ENCODE measurements at regions not wholly inside any gene's neighbourhood (a gene's known extent, or its start where the extent isn't known, plus 50 kb on each side); places are given as distances from the start of the nearest gene placed in this dataset.

- no TSS peak for BruUV-seq (replicated peaks)
- Histone ChIP-seq H3K4me3 (no peak overlapping the region), H3K9me3 (replicated peaks; ENCODE audit: control insufficient read depth, insufficient read depth, low read depth, low read length) (no peaks in the 10 kb centered on the region; the same call in 1 of the 2 replicates), H3K27ac (ENCODE audit: extremely low read depth, low read depth, low read length) (no peak overlapping the region), H3K9ac (ENCODE audit: insufficient read depth in 1 of 2, low read depth in 2 of 2, low read length in 2 of 2) (no peak overlapping the region), H3K4me2 (ENCODE audit: insufficient read depth, low read length) (no peak overlapping the region), H3K36me3 (ENCODE audit: control insufficient read depth, insufficient read depth, low read length) (no peaks in the 10 kb centered on the region), H3K9me1 (ENCODE audit: control insufficient read depth, insufficient read depth, low read length) (no peaks in the 10 kb centered on the region), H3K4me1 (replicated peaks in 1 of 2; ENCODE audit: control insufficient read depth in 2 of 2, insufficient read depth in 2 of 2, low read length in 2 of 2) (no peaks in the 10 kb centered on the region), H3K27me3 (ENCODE audit: control insufficient read depth in 2 of 2, insufficient read depth in 2 of 2, low read length in 2 of 2) (no peaks in the 10 kb centered on the region), H3K79me2 (ENCODE audit: control insufficient read depth, insufficient read depth, low read length) (no peaks in the 10 kb centered on the region), H4K20me1 (replicated peaks; ENCODE audit: control insufficient read depth, insufficient read depth, low read length) (no peaks in the 10 kb centered on the region), H2AFZ (ENCODE audit: low read depth, low read length) (no peak overlapping the region)
- DNase-seq (ENCODE audit: extremely low read depth in 1 of 4, low spot score in 3 of 4) = no peak
- no peak for ATAC-seq
- no peak for FAIRE-seq
- no peak for TF ChIP-seq STAT5B (CRISPR knock-in tag; IDR thresholded peaks at IDR 0.05)
- intact Hi-C loops (cut with micrococcal nuclease) (no loop called here), in situ Hi-C loops (cut with MboI) (no loop called here)
- ChIA-PET CTCF (ENCODE audit: low intra/inter-chr PET ratio) (no interaction called here), POLR2A (no interaction called here)
These were observed 326.0 kb upstream of the ONECUT1 start for GRCh38 chr15:53116169-53116568.

DNA sequence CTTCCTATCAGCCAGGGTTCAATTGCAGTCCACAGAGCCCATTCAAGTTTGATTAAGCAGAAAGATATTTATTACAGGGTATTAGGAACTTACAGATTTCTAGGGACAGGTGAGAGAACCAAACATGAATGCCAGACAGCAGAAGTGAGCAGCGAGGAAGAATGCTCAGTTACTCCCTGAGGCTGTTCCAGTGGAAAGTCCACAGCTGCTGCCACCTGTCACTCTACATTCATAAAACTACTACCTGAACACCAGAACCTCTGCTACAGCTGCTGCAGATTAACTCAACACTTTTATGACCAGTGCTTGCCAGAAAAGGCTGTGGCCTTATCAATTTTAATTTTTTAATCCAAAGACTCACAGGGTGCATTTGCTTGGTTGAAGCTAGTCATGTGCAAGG is 325.4 kb upstream of the ONECUT1 start:
- H3K9me3 ChIP-seq (replicated peaks; ENCODE audit: control insufficient read depth, insufficient read depth, low read depth, low read length) = no peaks in the 10 kb centered on the region; the same call in 1 of the 2 replicates
- no peak overlapping the region for H3K9ac ChIP-seq (ENCODE audit: insufficient read depth in 1 of 2, low read depth in 2 of 2, low read length in 2 of 2)
- H2AFZ ChIP-seq (ENCODE audit: low read depth, low read length) = no peak overlapping the region
- no peaks in the 10 kb centered on the region for H3K79me2 ChIP-seq (ENCODE audit: control insufficient read depth, insufficient read depth, low read length)
- no peak for ATAC-seq
- no peaks in the 10 kb centered on the region for H3K36me3 ChIP-seq (ENCODE audit: control insufficient read depth, insufficient read depth, low read length)
- in situ Hi-C loops (cut with MboI) (no loop called here), intact Hi-C loops (cut with micrococcal nuclease) (no loop called here)
- no peak for FAIRE-seq
- H3K9me1 ChIP-seq (ENCODE audit: control insufficient read depth, insufficient read depth, low read length) = no peaks in the 10 kb centered on the region
- WGBS (ENCODE audit: insufficient coverage, low coverage, missing lambda C conversion rate) = 0% methylated on average over 1 of the region's 1 CpG
- no peaks in the 10 kb centered on the region for H4K20me1 ChIP-seq (replicated peaks; ENCODE audit: control insufficient read depth, insufficient read depth, low read length)
- DNase-seq (ENCODE audit: extremely low read depth in 1 of 4, low spot score in 3 of 4) = no peak
- H3K4me1 ChIP-seq (replicated peaks in 1 of 2; ENCODE audit: control insufficient read depth in 2 of 2, insufficient read depth in 2 of 2, low read length in 2 of 2) = no peaks in the 10 kb centered on the region
- no peaks in the 10 kb centered on the region for H3K27me3 ChIP-seq (ENCODE audit: control insufficient read depth in 2 of 2, insufficient read depth in 2 of 2, low read length in 2 of 2)
- BruUV-seq (replicated peaks) = no TSS peak
- no peak overlapping the region for H3K4me3 ChIP-seq
- H3K27ac ChIP-seq (ENCODE audit: extremely low read depth, low read depth, low read length) = no peak overlapping the region
- ChIA-PET CTCF (ENCODE audit: low intra/inter-chr PET ratio) (no interaction called here), POLR2A (no interaction called here)
- H3K4me2 ChIP-seq (ENCODE audit: insufficient read depth, low read length) = no peak overlapping the region
- TF ChIP-seq SREBF1 (IDR thresholded peaks at IDR 0.05; ENCODE audit: borderline replicate concordance, low read depth, low read length) (no peak), ZNF780A (CRISPR knock-in tag; IDR thresholded peaks at IDR 0.05) (no peak), ZNF347 (CRISPR knock-in tag; IDR thresholded peaks at IDR 0.05; ENCODE audit: low read depth) (no peak), ZNF175 (CRISPR knock-in tag; IDR thresholded peaks at IDR 0.05; ENCODE audit: low read depth) (no peak), CBX2 (IDR thresholded peaks at IDR 0.05; ENCODE audit: insufficient read depth, low read length, poor library complexity, severe bottlenecking) (no peak), E2F1 (CRISPR knock-in tag; IDR thresholded peaks at IDR 0.05) (no peak), RBM14 (IDR thresholded peaks at IDR 0.05; ENCODE audit: borderline replicate concordance, insufficient read depth, low read depth, low read length) (no peak), CREB1 (IDR thresholded peaks at IDR 0.05) (no peak), CREB1 (CRISPR knock-in tag; IDR thresholded peaks at IDR 0.05) (no peak), ZNF232 (CRISPR knock-in tag; IDR thresholded peaks at IDR 0.05) (no peak), ERF (CRISPR knock-in tag; IDR thresholded peaks at IDR 0.05) (no peak), STAG1 (CRISPR knock-in tag; IDR thresholded peaks at IDR 0.05; ENCODE audit: borderline replicate concordance) (no peak), RBM17 (IDR thresholded peaks at IDR 0.05; ENCODE audit: borderline replicate concordance, low read depth, low read length) (no peak), ZFP36 (IDR thresholded peaks at IDR 0.05; ENCODE audit: low read depth, low read length, partially characterized antibody) (no peak)
- TF ChIP-seq, protein P1, sequence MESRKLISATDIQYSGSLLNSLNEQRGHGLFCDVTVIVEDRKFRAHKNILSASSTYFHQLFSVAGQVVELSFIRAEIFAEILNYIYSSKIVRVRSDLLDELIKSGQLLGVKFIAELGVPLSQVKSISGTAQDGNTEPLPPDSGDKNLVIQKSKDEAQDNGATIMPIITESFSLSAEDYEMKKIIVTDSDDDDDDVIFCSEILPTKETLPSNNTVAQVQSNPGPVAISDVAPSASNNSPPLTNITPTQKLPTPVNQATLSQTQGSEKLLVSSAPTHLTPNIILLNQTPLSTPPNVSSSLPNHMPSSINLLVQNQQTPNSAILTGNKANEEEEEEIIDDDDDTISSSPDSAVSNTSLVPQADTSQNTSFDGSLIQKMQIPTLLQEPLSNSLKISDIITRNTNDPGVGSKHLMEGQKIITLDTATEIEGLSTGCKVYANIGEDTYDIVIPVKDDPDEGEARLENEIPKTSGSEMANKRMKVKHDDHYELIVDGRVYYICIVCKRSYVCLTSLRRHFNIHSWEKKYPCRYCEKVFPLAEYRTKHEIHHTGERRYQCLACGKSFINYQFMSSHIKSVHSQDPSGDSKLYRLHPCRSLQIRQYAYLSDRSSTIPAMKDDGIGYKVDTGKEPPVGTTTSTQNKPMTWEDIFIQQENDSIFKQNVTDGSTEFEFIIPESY (CRISPR knock-in tag; IDR thresholded peaks at IDR 0.05) = no peak
